ENCODE measurements at regions not wholly inside any gene's neighbourhood (a gene's known extent, or its start where the extent isn't known, plus 50 kb on each side); places are given as distances from the start of the nearest gene placed in this dataset.
"Not testable (repeated sequence)": the region's sequence is repeated elsewhere in the genome, so short reads cannot be mapped to it uniquely, and the experiment has no call there.

DNA sequence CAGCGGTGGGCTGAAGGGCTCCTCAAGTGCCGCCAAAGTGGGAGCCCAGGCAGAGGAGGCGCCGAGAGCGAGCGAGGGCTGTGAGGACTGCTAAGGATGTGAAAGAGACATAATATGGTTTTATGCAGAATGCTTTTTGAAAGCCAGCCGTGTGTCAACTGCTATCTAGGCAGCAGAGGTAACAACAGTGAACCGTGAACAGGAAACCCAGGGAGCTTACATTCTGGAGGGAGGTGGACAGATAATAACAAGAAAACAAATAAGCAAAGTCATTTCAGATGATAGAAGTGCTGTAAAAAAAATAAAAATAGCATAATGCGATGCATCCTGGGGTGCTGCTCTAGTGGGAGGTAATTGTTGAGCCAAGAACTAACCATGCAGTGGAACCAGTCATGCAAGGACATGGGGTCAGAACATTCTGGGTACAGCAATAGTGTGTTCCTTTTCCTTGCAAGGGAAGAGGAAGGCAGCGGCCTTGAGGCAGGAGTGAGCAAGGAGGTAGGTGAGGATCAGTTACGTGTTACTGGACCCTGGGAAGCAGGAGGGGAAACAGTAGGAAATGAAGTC, 134.4 kb upstream of the TMEM170B start:
- H3K27me3 ChIP-seq = no peaks in the 10 kb centered on the region
- TF ChIP-seq, protein P1, sequence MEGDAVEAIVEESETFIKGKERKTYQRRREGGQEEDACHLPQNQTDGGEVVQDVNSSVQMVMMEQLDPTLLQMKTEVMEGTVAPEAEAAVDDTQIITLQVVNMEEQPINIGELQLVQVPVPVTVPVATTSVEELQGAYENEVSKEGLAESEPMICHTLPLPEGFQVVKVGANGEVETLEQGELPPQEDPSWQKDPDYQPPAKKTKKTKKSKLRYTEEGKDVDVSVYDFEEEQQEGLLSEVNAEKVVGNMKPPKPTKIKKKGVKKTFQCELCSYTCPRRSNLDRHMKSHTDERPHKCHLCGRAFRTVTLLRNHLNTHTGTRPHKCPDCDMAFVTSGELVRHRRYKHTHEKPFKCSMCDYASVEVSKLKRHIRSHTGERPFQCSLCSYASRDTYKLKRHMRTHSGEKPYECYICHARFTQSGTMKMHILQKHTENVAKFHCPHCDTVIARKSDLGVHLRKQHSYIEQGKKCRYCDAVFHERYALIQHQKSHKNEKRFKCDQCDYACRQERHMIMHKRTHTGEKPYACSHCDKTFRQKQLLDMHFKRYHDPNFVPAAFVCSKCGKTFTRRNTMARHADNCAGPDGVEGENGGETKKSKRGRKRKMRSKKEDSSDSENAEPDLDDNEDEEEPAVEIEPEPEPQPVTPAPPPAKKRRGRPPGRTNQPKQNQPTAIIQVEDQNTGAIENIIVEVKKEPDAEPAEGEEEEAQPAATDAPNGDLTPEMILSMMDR (IDR thresholded peaks at IDR 0.05) = no peak
- H3K4me3 ChIP-seq = no peak overlapping the region
- H3K27ac ChIP-seq = no peak overlapping the region
- H3K9me3 ChIP-seq = no peaks in the 10 kb centered on the region
- no peak for DNase-seq
- H3K4me1 ChIP-seq = peaks cover 0 to 4% (median 0%) of the 10 kb centered on the region in 4 donors
- no peaks in the 10 kb centered on the region for H3K36me3 ChIP-seq

DNA sequence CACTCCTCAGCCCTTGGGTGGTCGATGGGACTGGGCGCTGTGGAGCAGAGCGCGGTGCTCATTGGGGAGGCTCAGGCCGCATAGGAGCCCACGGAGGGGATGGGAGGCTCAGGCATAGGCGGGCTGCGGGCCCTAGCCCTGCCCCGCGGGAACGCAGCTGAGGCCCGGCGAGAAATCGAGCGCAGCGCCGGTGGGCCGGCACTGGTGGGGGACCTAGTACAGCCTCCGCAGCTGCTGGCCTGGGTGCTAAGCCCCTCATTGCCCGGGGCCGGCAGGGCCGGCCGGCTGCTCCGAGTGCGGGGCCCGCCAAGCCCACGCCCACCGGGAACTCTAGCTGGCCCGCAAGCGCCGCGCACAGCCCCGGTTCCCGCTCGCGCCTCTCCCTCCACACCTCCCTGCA, 135.0 kb upstream of the TMEM170B start:
- H3K27me3 ChIP-seq, H3K36me3 ChIP-seq, DNase-seq, H3K9me3 ChIP-seq, H3K4me3 ChIP-seq, H3K27ac ChIP-seq, H3K4me1 ChIP-seq: not testable (repeated sequence)

DNA sequence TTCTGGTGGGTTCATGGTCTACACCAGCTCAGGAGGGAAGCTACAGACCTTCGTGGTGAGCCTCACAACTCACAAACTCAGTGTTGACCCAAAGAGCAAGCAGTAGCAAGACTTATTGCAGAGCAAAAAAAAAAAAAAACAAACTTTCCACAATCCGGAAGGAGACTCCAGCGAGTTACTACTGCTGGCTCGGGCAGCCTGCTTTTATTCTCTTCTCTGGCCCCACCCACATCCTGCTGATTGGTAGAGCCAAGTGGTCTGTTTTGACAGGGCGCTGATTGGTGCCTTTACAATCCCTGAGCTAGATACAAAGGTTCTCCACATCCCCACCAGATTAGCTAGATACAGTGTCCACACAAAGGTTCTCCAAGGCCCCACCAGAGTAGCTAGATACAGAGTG, 135.6 kb upstream of the TMEM170B start:
- not testable (repeated sequence) for DNase-seq, H3K9me3 ChIP-seq, H3K4me3 ChIP-seq, H3K4me1 ChIP-seq, H3K27ac ChIP-seq, H3K27me3 ChIP-seq, H3K36me3 ChIP-seq

DNA sequence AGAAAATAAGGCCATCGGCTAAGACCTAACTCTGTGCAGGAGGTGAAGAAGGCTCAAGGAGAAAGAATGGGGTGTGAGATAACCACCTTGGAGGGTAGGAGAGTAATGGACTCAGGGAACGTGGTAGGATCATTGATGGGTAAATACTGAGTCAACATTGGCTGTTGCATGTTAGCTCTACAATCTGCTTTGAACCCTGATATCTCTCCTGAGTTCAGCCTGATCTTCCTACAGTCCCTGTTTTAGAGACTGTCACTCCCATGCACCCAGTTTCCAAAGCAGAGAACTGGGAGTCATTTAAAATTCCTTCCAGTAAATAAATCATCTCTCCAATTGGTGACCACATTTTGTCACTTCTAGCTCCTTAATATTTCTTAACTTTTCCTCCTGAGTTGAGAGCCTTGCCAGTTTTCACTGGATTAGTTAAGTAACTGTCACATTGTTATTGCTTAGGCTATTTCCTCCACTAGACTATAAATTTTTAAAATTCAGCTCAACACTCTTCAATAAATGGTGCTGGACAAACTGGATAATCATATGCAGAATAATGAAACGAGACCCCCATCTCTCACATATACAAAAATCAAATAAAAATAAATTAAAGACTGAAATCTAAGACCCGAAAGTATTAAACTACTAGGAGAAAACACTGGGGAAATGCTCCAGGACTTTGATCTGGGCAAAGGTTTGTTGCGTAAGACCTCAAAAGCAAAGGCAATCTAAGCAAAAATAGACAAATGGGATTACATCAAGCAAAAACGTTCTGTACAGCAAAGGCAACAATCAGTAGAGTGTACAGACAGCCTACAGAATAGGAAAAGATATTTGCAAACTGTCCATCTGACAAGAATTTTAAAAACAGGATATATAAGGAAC, 138.9 kb upstream of the TMEM170B start:
- no peaks in the 10 kb centered on the region for H3K36me3 ChIP-seq
- DNase-seq = peak in 1 of 3 donors; percentile 74
- peaks cover 0 to 10% (median 0%) of the 10 kb centered on the region in 4 donors for H3K4me1 ChIP-seq
- TF ChIP-seq, protein P1 (IDR thresholded peaks at IDR 0.05) = no peak
- no peak for TF ChIP-seq POLR2A (IDR thresholded peaks at IDR 0.05)
- H3K27me3 ChIP-seq = no peaks in the 10 kb centered on the region
- H3K4me3 ChIP-seq = no peak overlapping the region
- H3K9me3 ChIP-seq = no peaks in the 10 kb centered on the region
- peak overlapping the region in 3 of 4 donors; percentile 20 to 75 (median 63) for H3K27ac ChIP-seq

DNA sequence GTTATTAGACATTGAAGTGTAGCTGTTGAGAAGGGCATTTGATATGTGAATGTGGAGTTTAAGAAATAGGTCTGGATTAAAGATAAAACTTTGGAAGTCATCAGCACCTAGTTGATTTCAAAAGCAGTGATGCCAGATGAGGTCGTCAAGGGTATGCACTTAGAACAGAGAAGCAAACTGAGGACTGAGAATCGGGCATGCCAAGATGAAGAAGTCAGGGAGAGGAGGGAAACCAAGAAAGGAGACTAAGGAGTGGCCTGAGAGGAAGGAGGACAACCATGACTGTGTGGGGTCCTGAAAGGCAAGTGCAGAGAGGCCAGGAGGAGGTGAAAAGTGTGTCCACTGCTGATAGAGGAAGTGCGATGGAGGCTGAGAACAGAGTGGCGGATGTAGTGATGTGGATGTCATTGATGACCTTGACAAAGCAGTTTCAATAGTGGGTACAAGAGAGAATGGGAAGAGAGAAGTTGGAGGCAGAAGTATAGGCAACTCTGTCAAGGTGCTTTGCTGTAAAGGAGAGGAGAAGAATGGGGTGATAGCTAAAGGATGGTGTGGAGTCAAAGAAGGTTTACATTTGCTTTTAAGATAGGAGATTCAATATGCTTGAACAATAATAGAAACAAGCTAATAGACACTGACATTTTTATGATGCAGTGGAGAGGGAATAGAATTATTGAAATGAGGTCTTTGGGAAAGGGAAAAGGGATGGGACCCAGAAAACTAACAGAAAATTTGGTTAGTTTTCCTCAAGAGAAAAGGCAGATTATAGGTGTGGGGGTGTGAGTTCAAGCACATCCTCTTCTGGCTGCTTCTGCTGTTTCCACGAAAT, 139.7 kb upstream of the TMEM170B start:
- peaks cover 0 to 10% (median 0%) of the 10 kb centered on the region in 4 donors for H3K4me1 ChIP-seq
- TF ChIP-seq, protein P1 (IDR thresholded peaks at IDR 0.05) = no peak
- H3K9me3 ChIP-seq = no peaks in the 10 kb centered on the region
- H3K27ac ChIP-seq = peak overlapping the region in 3 of 4 donors; percentile 20 to 75 (median 63)
- H3K4me3 ChIP-seq = no peak overlapping the region
- no peaks in the 10 kb centered on the region for H3K36me3 ChIP-seq
- no peaks in the 10 kb centered on the region for H3K27me3 ChIP-seq
- DNase-seq = no peak

DNA sequence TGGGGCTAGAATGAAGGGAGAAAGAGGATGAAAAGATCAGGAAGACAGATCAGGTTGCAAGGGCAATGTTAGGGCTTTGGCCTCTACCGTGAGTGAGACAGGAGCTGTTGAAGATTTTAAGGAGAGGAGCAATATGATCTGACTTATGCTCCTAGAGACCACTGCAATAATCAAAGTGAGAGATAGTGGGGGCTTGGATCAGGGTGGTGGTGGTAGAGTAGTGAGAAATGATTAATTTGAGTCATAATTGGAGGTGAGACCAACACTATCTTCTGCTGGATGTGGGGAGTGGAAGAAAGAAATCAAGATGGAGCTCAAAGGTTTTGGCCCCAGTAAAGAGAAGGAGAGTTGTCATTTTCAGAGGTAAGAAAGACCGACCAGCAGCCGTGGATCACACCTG, 140.7 kb upstream of the TMEM170B start:
- no peaks in the 10 kb centered on the region for H3K27me3 ChIP-seq
- H3K4me3 ChIP-seq = no peak overlapping the region
- no peaks in the 10 kb centered on the region for H3K36me3 ChIP-seq
- no peak overlapping the region for H3K27ac ChIP-seq
- DNase-seq = no peak
- TF ChIP-seq, protein P1 (IDR thresholded peaks at IDR 0.05) = no peak
- no peak for TF ChIP-seq POLR2A (IDR thresholded peaks at IDR 0.05)
- H3K9me3 ChIP-seq = no peaks in the 10 kb centered on the region
- H3K4me1 ChIP-seq = peaks cover 0 to 10% (median 0%) of the 10 kb centered on the region in 4 donors

Measured in Peyer's patch (tissue), 4 donors.